Stimulated activated CD4-positive, alpha-beta T cell treated with anti-CD3 and anti-CD28 coated beads, Interleukin-4, amount 100 ng/mL, for 4 hours (primary cell): ENCODE measurements at regions not wholly inside any gene's neighbourhood (a gene's known extent, or its start where the extent isn't known, plus 50 kb on each side); places are given as distances from the start of the nearest gene placed in this dataset.

Experiments used
- DNase-seq, 2 experiments: peaks; one replicate each; pipeline ENCODE4 v3.0.0-alpha.2; 2020

- DNase-seq: no peak
Observed at GRCh38 chr10:44020322-44021111, 364.4 kb downstream of the CXCL12 start.

GRCh38 chr10:44017483-44018145 is 367.3 kb downstream of the CXCL12 start:
- no peak for DNase-seq

- no peak for DNase-seq
Observed at GRCh38 chr10:44016589-44017482, 368.1 kb downstream of the CXCL12 start.

- DNase-seq: no peak
Observed at GRCh38 chr10:44015702-44016500, 367.2 kb upstream of the ZNF32 start.

GRCh38 chr10:44014644-44015250 is 366.1 kb upstream of the ZNF32 start:
- no peak for DNase-seq

- DNase-seq: no peak
Observed at GRCh38 chr10:44013981-44014380, 365.3 kb upstream of the ZNF32 start.

GRCh38 chr10:44012921-44013320 is 364.2 kb upstream of the ZNF32 start:
- DNase-seq: no peak

GRCh38 chr10:44011603-44011981 is 362.9 kb upstream of the ZNF32 start:
- DNase-seq: no peak

GRCh38 chr10:44010873-44011602 is 362.4 kb upstream of the ZNF32 start:
- no peak for DNase-seq

GRCh38 chr10:44009891-44010632 is 361.4 kb upstream of the ZNF32 start:
- no peak for DNase-seq

- DNase-seq: no peak
Observed at GRCh38 chr10:44008917-44009709, 360.4 kb upstream of the ZNF32 start.

GRCh38 chr10:44008270-44008916 is 359.7 kb upstream of the ZNF32 start:
- DNase-seq: no peak

GRCh38 chr10:44006771-44007170 is 358.1 kb upstream of the ZNF32 start:
- DNase-seq: no peak

- no peak for DNase-seq
Observed at GRCh38 chr10:44005788-44006099, 357.1 kb upstream of the ZNF32 start.

- DNase-seq: no peak
Observed at GRCh38 chr10:44004913-44005787, 356.5 kb upstream of the ZNF32 start.

- no peak for DNase-seq
Observed at GRCh38 chr10:43998021-43998809, 349.5 kb upstream of the ZNF32 start.

- no peak for DNase-seq
Observed at GRCh38 chr10:43997330-43997729, 348.6 kb upstream of the ZNF32 start.

GRCh38 chr10:43994539-43994938 is 345.9 kb upstream of the ZNF32 start:
- no peak for DNase-seq
